Fibroblast of skin of abdomen (primary cell): ENCODE measurements at regions not wholly inside any gene's neighbourhood (a gene's known extent, or its start where the extent isn't known, plus 50 kb on each side); places are given as distances from the start of the nearest gene placed in this dataset.

ENCODE experiments used
- DNase-seq: peaks from one replicate; pipeline ENCODE4 v3.0.0-alpha.2; 2013

DNA sequence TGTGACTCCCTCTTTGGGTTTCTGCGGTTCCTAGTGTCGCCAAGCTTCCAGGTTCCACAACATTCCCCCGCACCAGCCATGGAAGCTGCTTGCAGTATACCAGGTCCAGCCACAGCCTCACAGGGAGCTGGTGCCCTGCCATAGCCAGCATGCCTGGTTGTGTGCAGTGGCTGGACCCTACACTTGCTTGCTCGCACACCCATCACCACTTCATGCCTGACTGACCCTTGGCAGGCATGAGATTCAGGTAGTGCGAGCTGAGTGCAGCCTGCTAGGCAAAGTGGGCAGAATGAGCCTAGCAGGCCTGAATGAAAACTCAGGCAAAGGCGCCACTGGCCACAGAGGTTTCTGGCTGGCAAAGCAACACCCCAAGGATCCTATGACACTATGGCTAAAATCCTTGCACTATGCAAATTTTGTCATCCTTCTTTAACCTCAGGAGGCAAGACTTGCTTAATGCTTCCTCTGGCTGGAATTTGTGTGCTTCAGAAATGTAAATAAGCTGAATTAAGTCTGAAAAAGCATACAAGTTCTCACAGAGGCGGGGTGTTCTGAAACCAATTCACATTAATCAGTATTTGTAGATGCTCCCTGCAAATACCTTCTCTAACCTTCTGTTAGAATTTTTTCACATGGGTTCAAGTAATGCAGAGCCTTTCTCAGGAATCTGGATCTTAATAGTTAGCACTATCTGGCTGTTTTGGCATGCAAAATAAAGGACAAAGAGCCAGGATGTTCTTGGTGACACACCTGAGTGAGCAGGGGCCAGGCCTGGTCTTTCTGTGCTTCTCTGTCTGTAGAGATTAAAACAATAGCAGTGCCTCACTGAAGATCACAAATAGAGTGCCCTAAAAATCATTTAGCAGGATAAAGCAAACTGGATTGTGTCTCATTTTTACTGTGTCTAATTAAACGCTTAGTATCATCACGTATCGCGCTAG, 256.9 kb downstream of the GPATCH2 start:
- DNase-seq, result no peak

DNA sequence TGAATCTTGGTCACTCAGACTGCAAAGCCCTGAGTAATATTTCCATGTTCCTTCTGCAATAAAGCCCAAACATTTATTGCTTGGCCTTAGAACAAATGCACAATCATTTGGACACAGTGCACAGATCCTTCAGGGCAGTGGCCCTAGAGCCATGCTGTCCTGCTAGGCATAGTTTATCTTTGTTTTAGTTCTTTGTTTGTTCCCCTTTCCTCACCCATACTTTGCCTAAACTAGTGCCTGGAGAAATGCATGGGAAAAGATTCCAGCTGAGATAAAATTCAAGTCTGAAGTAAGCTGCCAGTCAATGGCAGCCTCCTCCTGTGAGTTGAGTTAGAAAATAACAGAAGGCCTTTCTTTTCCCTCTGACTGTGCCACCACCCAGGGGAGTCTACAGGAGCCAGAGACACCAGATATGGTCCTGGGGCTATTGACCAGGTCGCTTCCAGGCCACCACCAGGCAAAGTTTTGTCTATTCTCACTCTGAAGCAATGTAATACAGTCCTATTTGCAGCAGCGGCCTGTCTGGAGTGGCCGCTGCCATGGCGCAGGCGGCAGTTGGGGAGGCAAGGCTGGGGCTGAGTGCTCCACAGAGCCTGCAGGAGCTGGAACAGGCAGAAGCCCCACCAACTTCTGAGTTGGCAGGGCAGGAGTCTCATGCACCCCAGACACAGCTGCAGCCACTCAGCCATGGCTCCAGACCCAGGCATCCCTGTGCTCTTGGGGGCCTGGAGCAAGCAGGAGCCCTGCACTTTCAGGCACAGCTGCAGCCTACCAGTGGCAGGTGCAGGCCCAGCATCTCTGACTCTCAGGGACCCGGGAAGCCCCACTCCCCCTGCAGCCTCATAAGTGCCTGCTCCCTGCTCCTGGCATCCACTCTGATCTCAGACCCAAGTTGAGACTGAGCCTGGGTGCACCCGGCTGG, 258.6 kb downstream of the GPATCH2 start:
- no peak for DNase-seq

DNA sequence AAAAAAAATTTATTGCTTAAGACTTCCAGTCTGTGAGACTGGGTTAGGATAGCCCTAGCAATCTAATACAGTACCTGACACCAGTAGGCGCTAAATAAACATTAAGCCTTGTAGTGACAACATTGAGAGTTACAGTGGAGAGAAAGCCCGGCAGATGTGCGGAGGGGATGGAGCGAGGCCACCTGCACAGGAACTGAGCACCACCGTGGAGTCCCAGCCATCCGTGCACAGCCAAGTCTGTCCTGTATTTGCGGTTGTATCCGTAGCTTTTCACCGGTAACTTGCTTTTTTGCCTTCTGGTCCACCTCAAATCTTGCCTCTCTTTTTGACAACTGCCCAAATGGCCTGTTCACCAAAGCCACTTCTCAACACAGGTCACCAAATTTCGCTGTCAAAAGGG, 260.1 kb downstream of the GPATCH2 start:
- DNase-seq, result no peak

- DNase-seq, result no peak
These were observed 260.8 kb downstream of the GPATCH2 start for GRCh38 chr1:217369996-217370551.

DNA sequence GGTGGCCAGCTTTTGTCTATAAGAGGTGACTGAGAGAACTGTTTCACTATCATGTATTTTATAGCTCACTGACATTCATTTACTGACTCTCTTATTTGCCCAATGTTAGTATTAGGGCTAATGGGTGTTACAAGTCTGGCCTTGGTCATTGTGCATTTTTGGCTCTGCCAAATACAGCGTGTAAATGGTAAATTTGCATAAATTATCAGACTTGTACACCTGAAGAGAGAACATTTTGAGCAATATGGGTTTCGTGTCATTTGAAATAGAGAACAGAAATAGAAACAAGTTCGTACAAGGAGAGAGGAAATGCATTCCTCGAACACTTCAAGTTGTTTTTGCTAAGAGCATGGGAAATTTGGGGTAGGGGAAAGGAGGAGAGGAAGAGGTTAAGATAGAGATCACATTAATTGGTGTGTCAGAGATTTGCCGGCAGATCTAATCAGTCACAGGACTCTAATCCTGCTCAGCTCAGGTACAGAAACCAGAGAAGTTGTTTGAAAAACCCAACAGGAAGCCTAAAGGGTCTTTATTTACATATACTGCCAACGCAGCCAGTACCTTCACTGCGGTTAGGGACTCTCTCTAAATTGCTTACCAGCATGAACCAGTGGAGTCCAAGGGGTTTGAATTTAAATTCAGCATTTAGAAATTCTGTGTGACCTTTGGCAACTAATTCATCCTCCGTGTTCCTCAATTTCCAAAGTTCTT, 261.5 kb downstream of the GPATCH2 start:
- DNase-seq, result no peak

DNA sequence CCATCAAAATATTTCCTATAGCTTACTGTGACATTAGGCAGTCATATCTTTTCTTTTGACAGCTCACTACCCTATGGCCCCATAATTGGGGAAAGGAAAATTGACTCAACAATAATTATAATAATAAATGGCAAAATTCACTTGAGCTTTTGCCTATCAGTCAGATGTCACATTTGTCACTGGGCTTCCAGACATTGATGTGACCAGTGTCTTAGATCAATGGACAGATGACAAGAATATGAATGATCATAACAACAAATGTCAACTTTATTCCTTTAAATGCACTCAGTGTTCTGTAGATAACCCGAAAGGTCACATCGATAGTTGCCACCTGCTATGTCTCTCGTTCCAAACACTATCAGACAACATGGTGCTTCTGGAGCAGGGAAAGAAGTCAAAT, 266.7 kb downstream of the GPATCH2 start:
- no peak for DNase-seq

- no peak for DNase-seq
These were observed 267.6 kb downstream of the GPATCH2 start for GRCh38 chr1:217363319-217363718.

DNA sequence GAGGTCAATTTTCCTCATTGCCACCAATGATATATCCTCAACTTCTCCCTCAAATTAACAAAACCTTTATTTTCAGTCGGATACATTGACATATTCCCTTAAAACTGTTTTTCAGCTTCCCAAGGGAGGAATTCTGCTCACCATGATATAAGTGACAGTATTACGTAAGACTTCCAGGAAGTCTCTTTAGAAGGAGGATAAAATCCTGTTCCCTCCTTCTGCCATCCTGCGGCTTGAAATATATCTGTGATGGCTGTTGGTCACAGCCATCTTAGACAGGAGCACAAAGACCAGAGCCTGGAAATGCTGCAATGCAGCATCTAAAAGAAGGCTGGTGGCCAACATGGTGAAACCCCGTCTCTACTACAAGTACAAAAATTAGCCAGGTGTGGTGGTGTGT, 270.4 kb downstream of the GPATCH2 start:
- DNase-seq, result no peak

DNA sequence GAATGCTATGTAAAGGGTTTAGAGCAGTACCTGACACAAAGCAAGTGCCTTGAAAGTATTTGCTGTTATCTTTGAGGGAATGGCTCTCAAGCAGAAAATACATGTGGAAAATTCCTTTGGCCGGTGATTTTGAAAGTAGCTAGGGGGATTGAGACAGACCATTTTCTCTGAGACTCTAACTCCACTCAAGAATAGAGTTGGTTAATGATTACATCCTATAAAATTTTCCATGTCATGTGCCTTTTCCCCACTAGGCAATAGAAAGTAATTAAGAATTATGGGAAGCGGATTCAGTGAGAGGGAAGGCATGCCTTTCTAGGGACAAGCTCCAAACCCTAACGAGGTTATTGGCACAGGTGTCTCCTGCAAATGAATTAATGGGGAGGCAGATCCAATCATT, 276.0 kb downstream of the GPATCH2 start:
- no peak for DNase-seq

- DNase-seq, result no peak
These were observed 281.8 kb downstream of the GPATCH2 start for GRCh38 chr1:217348960-217349664.

DNA sequence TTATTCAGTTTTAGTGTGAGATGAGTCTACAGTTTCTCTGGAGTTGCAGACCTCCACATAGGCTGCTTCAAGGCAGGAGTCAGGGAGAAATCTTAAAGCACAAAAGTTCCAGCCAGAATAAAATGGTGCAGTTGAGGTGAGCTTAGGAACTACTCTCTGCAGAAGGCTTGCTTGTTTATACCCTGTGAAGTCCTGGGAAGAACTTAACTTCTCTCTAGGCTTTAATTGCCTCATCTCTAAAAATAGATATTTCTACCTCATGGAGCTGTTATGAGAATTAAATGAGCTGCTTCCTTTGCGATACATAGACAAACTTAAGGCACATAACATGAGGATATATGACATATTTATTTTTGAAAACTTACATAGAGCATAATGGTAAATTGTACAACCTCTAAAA, 286.2 kb downstream of the GPATCH2 start:
- no peak for DNase-seq

DNA sequence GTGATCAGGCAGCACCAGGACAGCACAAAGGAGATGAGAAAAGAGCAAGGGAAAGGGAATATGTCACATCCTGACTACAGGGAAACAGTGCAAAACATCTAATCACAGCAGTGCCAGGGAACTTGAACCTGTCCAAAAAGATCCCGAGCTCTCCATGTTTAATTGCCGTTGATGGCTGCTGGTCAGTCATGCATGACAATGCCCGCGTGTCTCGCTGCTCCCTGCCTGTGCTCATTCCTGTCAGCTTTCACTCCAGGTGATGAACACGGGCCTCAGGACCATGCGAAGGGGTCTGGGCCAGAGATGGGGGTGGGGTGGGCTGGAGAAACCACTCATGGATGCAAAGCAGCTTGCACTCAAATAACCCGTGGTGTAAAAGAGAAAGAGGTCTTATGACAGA, 287.0 kb downstream of the GPATCH2 start:
- no peak for DNase-seq

GRCh38 chr1:217342105-217342504, 288.8 kb downstream of the GPATCH2 start:
- no peak for DNase-seq

DNA sequence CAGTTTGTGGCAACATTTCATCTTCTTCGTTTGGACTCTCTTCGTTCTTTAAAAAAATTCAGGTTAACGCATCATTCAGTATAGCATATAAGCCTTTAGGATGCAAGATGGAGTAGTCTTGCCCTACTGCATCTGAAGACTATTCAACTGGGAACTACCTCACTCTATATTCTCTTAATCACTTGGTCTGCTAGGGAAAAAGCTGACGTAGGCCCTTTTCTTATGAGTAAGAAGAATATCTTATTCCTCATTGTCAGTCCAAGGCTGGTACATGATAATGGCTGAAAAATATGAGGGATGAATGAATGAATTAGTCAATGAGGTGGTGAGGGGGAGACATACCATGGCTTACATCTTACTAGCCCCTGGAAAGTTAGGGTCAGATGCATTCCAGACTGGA, 294.2 kb downstream of the GPATCH2 start:
- no peak for DNase-seq

GRCh38 chr1:217333939-217334338, 297.0 kb downstream of the GPATCH2 start:
- DNase-seq, result peak; percentile 8

- no peak for DNase-seq
These were observed 298.3 kb downstream of the GPATCH2 start for GRCh38 chr1:217332431-217333065.

DNA sequence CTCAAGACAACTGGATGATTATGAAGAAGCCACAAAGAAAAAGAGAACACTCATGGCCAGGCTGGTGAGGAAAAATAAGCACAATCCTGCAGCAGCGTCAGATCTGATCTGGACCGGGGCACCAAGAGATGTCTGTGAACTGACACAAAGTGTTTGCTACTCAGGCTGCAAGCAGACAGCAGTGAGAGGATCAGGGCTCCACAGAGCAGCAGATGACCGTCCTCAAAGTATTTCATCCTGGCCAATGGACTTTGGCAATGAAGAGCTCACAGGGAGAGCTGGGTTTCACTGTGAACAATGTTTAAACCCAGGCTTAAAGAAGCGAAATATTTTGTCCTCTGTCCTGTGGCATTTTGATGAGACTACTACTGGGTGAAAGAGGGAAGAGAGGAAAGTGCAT, 299.2 kb downstream of the GPATCH2 start:
- no peak for DNase-seq

DNA sequence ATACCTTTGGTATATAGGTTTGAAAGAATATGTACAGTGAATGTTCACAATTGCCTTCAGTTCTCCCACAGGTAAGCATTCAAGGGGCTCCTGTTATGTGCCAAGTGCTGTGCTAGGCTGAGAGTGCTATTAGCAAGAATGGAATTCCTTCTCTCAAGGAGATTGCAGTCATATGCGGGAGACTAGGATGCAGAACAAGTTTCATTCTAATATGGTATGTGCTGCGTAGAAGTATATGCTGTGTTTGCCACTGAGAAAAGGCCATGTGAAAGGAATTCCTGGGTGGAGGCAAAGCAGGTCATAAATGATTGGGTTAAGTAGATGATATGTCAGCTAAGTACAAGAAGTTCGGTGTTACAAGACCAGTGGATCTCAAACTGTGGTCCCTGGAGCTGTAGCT, 303.0 kb downstream of the GPATCH2 start:
- no peak for DNase-seq

DNA sequence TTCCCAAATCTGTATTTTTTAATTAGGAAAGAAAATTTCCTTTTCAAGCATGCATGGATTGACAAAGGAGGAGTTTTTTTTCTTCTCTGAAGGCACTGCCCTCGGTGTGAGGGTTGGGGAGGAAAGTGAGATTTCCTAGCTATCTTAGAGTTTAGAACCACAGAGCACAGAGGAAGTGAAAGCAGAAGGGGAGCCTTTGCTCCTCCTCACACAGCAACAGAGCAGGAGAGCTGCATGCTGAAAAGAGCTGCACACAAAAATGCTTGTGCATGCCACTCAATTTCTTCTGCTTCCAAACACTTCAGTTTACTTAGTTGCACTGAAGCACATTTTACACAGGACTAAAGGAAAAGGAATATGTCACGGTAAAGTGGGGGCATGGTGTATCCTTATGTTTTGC, 308.1 kb downstream of the GPATCH2 start:
- DNase-seq, result no peak

- no peak for DNase-seq
These were observed 315.5 kb downstream of the GPATCH2 start for GRCh38 chr1:217315346-217315745.

DNA sequence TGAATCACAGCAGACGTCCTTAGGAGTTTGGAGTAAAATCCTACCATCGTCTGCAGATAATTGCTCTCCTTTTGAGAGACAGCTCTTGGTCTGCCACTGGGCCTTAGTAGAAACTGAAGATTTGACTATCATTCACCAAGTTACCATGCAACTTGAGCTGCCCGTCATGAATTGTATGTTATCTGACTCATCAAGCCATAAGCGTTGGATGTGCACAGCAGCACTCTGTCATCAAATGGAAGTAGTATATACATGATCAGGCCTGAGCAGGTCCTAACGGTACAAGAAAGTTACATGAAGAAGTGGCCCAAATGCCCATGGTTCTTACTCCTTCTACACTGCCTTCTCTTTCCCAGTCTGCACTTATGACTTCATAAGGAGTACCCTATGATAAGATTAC, 317.8 kb downstream of the GPATCH2 start:
- DNase-seq, result no peak
